NCI-H1092 (cell line): ENCODE measurements at regions not wholly inside any gene's neighbourhood (a gene's known extent, or its start where the extent isn't known, plus 50 kb on each side); places are given as distances from the start of the nearest gene placed in this dataset.

Experiments used
- DNase-seq: peaks from one replicate; lab custom pipeline; 2025; lab: John Stamatoyannopoulos, UW

GRCh38 chr3:94709249-94709902 lies 646.5 kb downstream of the NSUN3 start:
- no peak for DNase-seq

- no peak for DNase-seq
Observed at GRCh38 chr3:94714194-94714593, 651.3 kb downstream of the NSUN3 start.

DNA sequence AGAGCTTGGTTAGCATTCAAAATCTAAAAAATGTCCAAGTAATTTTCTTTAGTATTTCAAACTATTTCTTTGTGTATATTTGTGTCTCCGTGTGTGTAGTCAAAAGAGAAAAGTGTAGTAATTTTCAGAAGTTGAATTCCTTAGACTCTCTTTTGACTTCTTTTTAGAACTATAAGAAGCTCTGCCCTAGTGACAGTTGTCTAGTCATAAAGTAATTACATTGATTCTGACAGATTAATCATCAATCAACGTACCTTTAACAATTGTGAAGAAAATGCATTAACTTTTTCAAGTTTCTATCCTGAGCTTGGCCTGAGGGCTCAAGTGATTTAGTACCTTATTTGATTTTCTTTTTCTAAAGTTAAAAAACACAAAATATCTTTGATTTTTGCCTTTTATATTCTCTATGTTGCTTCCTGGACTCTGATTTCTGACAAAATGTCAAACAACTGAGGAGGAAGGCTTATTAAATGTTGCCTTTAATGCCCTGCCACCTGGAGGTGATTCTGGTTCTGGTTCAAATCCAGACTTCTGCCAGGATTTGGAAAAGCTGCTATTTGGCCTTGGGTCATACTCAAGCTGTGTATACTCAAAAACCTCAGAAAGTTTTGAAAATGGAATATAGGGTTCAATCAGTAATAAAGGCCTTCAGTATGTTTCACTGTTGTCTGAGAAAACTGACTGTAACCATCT lies 653.6 kb downstream of the NSUN3 start:
- DNase-seq: no peak

DNA sequence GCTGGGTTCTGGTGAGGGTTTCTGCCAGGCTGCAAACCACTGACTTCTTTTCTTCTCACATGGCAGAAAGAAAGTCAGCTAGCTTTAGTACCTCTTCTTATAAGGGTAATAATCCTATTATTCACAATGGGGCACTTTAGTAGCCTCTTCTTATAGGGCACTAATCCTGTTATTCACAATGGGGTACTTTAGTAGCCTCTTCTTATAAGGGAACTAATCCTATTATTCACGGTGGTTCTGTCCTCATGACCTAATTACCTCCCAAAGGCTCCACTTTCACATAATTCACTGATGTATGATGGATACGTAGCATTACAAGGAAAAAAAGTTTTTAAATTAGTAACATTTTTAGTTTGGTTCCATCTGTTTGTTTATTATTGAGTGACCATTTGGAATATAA lies 671.3 kb downstream of the NSUN3 start:
- no peak for DNase-seq

GRCh38 chr3:94735354-94735753 lies 672.5 kb downstream of the NSUN3 start:
- no peak for DNase-seq

GRCh38 chr3:94737116-94737515 lies 674.3 kb downstream of the NSUN3 start:
- DNase-seq: no peak

DNA sequence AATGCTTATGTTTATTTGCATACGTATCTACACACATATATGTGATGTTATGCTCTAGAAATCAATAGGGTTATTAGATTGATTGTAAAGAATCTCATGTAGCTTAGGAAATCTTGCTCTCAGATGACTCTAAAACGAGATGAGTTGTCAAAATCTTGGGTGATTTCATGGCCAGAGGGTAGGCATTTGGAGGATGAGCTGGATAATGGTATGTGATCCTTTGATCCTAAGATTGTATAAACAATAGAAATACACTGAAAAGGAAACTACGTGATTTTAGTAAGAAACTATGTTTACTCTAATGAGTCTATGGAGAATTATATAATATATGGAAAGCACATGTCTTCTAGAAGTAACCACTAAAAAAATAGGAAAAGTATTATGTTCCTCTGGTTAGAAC lies 676.6 kb downstream of the NSUN3 start:
- DNase-seq: no peak

GRCh38 chr3:94758751-94759150 lies 695.9 kb downstream of the NSUN3 start:
- DNase-seq: no peak

DNA sequence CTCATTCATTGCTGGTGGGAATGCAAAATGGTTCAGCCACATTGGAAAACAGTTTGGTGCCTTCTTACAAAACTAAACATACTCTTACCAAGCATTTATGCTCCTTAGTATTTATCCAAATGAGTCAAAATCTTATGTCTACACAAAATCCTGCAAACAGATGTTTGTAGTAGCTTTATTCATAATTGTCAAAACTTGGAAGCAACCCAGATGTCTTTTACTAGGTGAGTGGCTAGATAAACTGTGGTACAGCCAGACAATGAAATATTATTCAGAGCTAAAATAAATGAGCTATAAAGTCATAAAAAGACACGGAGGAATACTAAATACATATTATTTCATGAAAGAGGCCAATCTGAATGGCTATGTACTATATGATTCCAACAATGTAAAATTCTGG lies 709.5 kb downstream of the NSUN3 start:
- no peak for DNase-seq

DNA sequence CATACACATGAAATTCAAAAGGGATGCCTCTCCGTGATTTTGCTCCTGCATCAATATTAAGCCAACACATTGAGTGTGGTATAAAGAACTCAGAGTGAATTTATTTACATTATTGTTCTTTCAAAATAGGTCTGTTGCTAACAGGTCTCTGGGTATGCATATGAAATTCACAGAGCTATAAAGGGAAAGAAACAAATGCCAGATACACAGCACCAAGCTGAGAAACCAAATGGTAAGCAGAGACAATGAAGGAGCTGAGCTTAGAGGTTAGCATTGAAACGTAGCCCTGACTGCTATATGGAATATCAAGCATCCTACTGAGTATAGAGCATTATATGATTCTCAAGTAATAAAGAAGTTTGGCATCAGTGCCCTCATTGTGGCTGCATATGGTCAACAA lies 712.9 kb downstream of the NSUN3 start:
- DNase-seq: no peak

GRCh38 chr3:94776401-94776915 lies 713.6 kb downstream of the NSUN3 start:
- no peak for DNase-seq

- DNase-seq: no peak
Observed at GRCh38 chr3:94778289-94778688, 715.4 kb downstream of the NSUN3 start.

GRCh38 chr3:94778814-94779494 lies 716.1 kb downstream of the NSUN3 start:
- no peak for DNase-seq

GRCh38 chr3:94779699-94780098 lies 716.8 kb downstream of the NSUN3 start:
- DNase-seq: no peak

DNA sequence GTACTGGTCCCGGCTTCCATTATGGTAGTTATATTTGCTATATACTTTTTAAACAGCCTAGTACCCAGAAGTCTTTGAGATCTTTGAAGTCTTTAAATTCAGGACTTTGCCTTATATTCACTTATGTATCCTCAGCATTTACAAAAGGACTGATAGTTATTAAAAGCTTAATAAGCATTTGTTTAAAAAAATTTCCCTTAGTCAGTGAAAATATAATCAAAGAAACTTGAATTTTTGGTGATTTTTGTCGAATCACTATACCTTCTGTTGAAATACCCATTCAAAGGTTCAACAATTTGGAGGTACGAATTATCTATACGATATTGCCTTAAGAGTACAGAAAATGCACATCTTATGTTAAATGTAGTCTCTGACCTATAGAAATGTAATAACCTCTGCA lies 721.4 kb downstream of the NSUN3 start:
- no peak for DNase-seq

DNA sequence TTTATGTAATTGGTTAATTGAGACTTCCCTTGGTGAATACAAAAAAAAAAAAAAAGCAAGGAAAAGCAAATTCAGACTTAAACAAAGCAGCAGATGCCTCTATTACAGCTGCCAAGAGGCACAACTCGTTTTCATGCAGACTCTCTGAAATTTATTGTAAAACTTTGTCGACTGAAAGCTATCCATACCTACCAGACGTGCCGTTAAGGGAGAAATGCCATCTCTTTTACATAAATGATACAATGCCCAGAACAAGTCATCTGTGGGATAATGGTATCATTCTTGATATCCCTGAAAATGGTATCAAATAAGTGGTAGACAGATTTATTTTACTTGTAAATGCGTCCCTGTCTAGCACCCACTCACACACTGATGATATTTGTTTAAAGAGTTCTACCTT lies 724.2 kb downstream of the NSUN3 start:
- DNase-seq: no peak

- no peak for DNase-seq
Observed at GRCh38 chr3:94787734-94788270, 724.9 kb downstream of the NSUN3 start.

GRCh38 chr3:94794563-94794962 lies 731.7 kb downstream of the NSUN3 start:
- DNase-seq: no peak

DNA sequence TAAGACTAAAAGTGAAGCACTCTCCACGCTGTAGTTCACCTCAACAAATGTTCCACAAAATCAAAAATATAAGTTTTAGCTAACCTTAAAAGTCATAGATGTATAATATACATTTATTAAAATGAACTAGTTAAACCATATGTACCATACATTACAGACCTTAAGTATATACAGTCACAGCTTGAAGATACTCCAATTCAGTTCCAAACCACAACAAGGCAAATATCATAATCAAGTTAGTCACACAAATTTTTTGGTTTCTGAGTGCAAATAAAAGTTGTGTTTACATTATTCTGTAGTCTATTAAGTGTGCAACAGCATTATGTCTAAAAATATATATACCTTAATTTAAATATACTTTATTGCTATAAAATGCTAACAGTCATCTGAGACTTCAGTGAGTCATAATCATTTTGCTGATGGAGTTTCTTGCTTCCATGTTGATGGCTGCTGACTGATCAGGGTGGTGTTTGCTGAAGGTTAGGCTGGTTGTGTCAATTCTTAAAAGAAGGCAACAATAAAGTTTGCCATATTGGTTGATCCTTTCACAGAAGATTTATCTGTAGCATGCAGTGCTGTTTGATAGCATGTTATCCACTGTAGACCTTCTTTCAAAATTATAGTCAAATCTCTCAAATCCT lies 736.7 kb downstream of the NSUN3 start:
- DNase-seq: no peak

GRCh38 chr3:94811836-94812235 lies 749.0 kb downstream of the NSUN3 start:
- no peak for DNase-seq

DNA sequence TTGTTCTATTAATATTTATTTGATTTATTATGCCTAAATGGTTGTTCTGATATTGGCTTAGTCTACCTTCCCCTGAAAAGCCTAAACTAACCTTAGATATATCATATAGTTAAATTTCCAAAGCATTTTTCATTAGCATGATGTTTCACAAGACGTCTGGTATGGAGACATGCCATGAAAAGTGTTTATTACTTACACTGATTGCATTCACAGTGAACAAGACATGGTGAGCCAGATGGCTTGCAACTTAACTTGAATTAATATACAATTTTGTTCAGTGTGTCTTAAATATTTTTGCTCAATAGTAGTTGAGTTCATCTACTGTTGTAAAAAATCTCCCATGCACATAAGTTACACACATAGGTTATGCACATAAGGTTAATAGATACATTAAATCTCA lies 758.4 kb downstream of the NSUN3 start:
- no peak for DNase-seq

DNA sequence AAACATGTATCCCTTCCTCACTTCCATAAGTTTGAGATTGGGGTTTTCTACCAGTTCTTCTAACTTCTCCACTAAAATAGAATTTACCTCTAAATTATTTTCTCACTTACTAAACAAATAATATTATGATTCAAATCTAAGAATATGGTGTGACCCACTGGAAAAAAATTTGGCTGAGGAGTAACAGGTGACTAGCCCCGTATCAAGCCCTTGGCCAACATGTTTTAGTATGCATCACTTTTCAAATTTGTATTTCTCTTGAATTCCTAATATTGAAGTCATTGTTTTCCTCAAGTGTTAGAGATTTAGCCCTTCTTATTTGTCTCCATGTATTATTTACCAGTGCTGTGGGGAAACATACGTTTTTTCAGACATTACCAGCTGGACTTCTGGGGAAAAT lies 759.4 kb downstream of the NSUN3 start:
- no peak for DNase-seq
